Calu3 (cell line): ENCODE measurements at regions not wholly inside any gene's neighbourhood (a gene's known extent, or its start where the extent isn't known, plus 50 kb on each side); places are given as distances from the start of the nearest gene placed in this dataset.

Experiments
- BruUV-seq: library from RNA; stranded (reverse); fragments of 400-500 nt; replicated peaks from 2 replicates; lab custom pipeline; 2021; lab: Mats Ljungman, UMichigan
- CTCF ChIA-PET: fragments of 300-600 bp; sonication (Branson Sonifier 250); formaldehyde crosslinking; loops from one replicate; lab custom pipeline; 2022; ENCODE audit warnings: antibody characterized with exemption; lab: Charles Lee
- DNase-seq: peaks from one replicate; pipeline ENCODE4 v3.0.0; 2022
- H3K27ac Mint-ChIP-seq: one replicate; pipeline ENCODE4 v1.8.0; 2022; ENCODE audit warnings: mixed read lengths; ENCODE audit not compliant: unreplicated experiment
- H3K27me3 Mint-ChIP-seq: one replicate; pipeline ENCODE4 v1.8.0; 2022; ENCODE audit warnings: mixed read lengths; ENCODE audit not compliant: unreplicated experiment
- H3K36me3 Mint-ChIP-seq: one replicate; pipeline ENCODE4 v1.8.0; 2022; ENCODE audit warnings: mild to moderate bottlenecking, moderate library complexity, mixed read lengths; ENCODE audit not compliant: insufficient read depth, unreplicated experiment
- H3K4me1 Mint-ChIP-seq: one replicate; pipeline ENCODE4 v1.8.0; 2022; ENCODE audit warnings: mild to moderate bottlenecking, low read depth, mixed read lengths; ENCODE audit not compliant: unreplicated experiment
- H3K4me3 Mint-ChIP-seq: one replicate; pipeline ENCODE4 v1.8.0; 2022; ENCODE audit warnings: mild to moderate bottlenecking, low read depth, moderate library complexity, mixed read lengths; ENCODE audit not compliant: unreplicated experiment
- H3K9me3 Mint-ChIP-seq: one replicate; pipeline ENCODE4 v1.8.0; 2022; ENCODE audit warnings: low read depth, mixed read lengths; ENCODE audit not compliant: unreplicated experiment
- CTCF ChIP-seq: fragments of 200-600 bp; IDR thresholded peaks from one replicate; pipeline ENCODE4 v1.8.0; 2022; ENCODE audit warnings: antibody characterized with exemption; ENCODE audit not compliant: unreplicated experiment
- intact Hi-C: fragments of 100-400 bp; cut with micrococcal nuclease; formaldehyde crosslinking; loops from one replicate; pipeline ENCODE4 v1.10.0; 2022; ENCODE audit not compliant: unreplicated experiment

GRCh38 chr2:145543856-145544255, 1023.9 kb upstream of the ZEB2 start:
- Mint-ChIP-seq H3K27me3 (no peaks in the 10 kb centered on the region), H3K9me3 (peaks cover 2% of the 10 kb centered on the region), H3K4me1 (no peaks in the 10 kb centered on the region), H3K4me3 (no peak overlapping the region), H3K27ac (no peak overlapping the region), H3K36me3 (no peaks in the 10 kb centered on the region)
- TF ChIP-seq CTCF, result no peak
- CTCF ChIA-PET, result interaction anchor here (0.6 kb wide), 1 partner anchor 785 kb away, joined by 3 read pairs; no protein-coding TSS in a partner anchor
- intact Hi-C loops, result no loop called here
- no TSS peak for BruUV-seq
- no peak for DNase-seq

- peaks cover 2% of the 10 kb centered on the region for H3K9me3 Mint-ChIP-seq
- intact Hi-C loops, result no loop called here
- no peak overlapping the region for H3K4me3 Mint-ChIP-seq
- no TSS peak for BruUV-seq
- CTCF ChIA-PET, result no interaction called here
- H3K36me3 Mint-ChIP-seq, result no peaks in the 10 kb centered on the region
- no peak overlapping the region for H3K27ac Mint-ChIP-seq
- no peak for DNase-seq
- no peaks in the 10 kb centered on the region for H3K4me1 Mint-ChIP-seq
- TF ChIP-seq CTCF, result no peak
- no peaks in the 10 kb centered on the region for H3K27me3 Mint-ChIP-seq
These were observed 1023.2 kb upstream of the ZEB2 start for GRCh38 chr2:145543155-145543554.

- TF ChIP-seq CTCF, result no peak
- H3K4me3 Mint-ChIP-seq, result no peak overlapping the region
These were observed 1021.1 kb upstream of the ZEB2 start for GRCh38 chr2:145541028-145541427.

GRCh38 chr2:145538661-145539350, 1018.9 kb upstream of the ZEB2 start:
- CTCF ChIA-PET, result no interaction called here
- H3K27me3 Mint-ChIP-seq, result no peaks in the 10 kb centered on the region
- H3K9me3 Mint-ChIP-seq, result peaks cover 2% of the 10 kb centered on the region
- H3K36me3 Mint-ChIP-seq, result no peaks in the 10 kb centered on the region
- H3K4me3 Mint-ChIP-seq, result no peak overlapping the region
- no peaks in the 10 kb centered on the region for H3K4me1 Mint-ChIP-seq
- DNase-seq, result no peak
- no peak overlapping the region for H3K27ac Mint-ChIP-seq
- intact Hi-C loops, result no loop called here
- no TSS peak for BruUV-seq
- no peak for TF ChIP-seq CTCF

More at GRCh38 chr2:145541028-145541427, 1021.1 kb upstream of the ZEB2 start:
- Mint-ChIP-seq H3K4me1 (no peaks in the 10 kb centered on the region), H3K36me3 (no peaks in the 10 kb centered on the region), H3K27me3 (no peaks in the 10 kb centered on the region), H3K27ac (no peak overlapping the region), H3K9me3 (peaks cover 2% of the 10 kb centered on the region)
- intact Hi-C loops, result no loop called here
- BruUV-seq, result no TSS peak
- no peak for DNase-seq
- CTCF ChIA-PET, result no interaction called here
